ENCODE measurements at regions not wholly inside any gene's neighbourhood (a gene's known extent, or its start where the extent isn't known, plus 50 kb on each side); places are given as distances from the start of the nearest gene placed in this dataset.

GRCh38 chr11:95346265-95346664 lies 115.3 kb upstream of the SESN3 start:
- CTCF ChIA-PET, result no interaction called here
- Histone ChIP-seq H3K23ac (ENCODE audit: low read depth, low read length) (no peak overlapping the region), H3K56ac (ENCODE audit: extremely low read depth, insufficient read depth, low read length) (no peak overlapping the region), H3K79me1 (ENCODE audit: low read depth in 1 of 2, low read length in 2 of 2) (no peaks in the 10 kb centered on the region), H2BK120ac (ENCODE audit: low read depth, low read length) (no peak overlapping the region), H3K27me3 (ENCODE audit: control insufficient read depth, insufficient read depth, low read length) (no peaks in the 10 kb centered on the region; the same call in 1 of the 2 replicates), H4K20me1 (ENCODE audit: insufficient read depth, low read length) (no peaks in the 10 kb centered on the region), H3K27ac (ENCODE audit: insufficient read depth, low read length) (no peak overlapping the region), H3K4ac (ENCODE audit: low read depth, low read length) (no peak overlapping the region), H3K4me2 (ENCODE audit: low read depth, low read length) (no peak overlapping the region), H2AK5ac (ENCODE audit: low read depth, low read length) (no peak overlapping the region), H3K18ac (ENCODE audit: low read depth, low read length) (no peak overlapping the region), H3K9me3 (ENCODE audit: control insufficient read depth, insufficient read depth, low read length) (no peaks in the 10 kb centered on the region), H3K14ac (replicated peaks; ENCODE audit: low read depth, low read length) (no peak overlapping the region), H3K9me1 (ENCODE audit: insufficient read depth, low read length) (no peaks in the 10 kb centered on the region), H4K91ac (ENCODE audit: insufficient read depth, low read depth, low read length) (no peak overlapping the region), H3K9ac (ENCODE audit: low read depth, low read length) (no peak overlapping the region), H3K36me3 (ENCODE audit: control insufficient read depth, insufficient read depth, low read length) (no peaks in the 10 kb centered on the region), H2BK20ac (ENCODE audit: low read depth, low read length) (no peak overlapping the region), H3K4me3 (ENCODE audit: insufficient read depth, low read depth, low read length) (no peak overlapping the region), H4K5ac (ENCODE audit: low read depth, low read length) (no peak overlapping the region), H3K4me1 (ENCODE audit: control insufficient read depth, insufficient read depth, low read length) (no peaks in the 10 kb centered on the region), H4K8ac (ENCODE audit: low read depth in 2 of 2, low read length in 2 of 2) (no peak overlapping the region), H2AK9ac (replicated peaks; ENCODE audit: low read depth, low read length, poor library complexity) (no peak overlapping the region), H2BK15ac (ENCODE audit: low read depth, low read length) (no peak overlapping the region), H2AFZ (replicated peaks; ENCODE audit: low read length, poor library complexity) (no peak overlapping the region), H2BK5ac (ENCODE audit: low read depth, low read length, poor library complexity, severe bottlenecking) (no peak overlapping the region)
- in situ Hi-C loops (cut with MboI; ENCODE audit: low sequenced_read_pairs) (no loop called here), intact Hi-C loops (cut with micrococcal nuclease) (no loop called here), dilution Hi-C loops (cut with HindIII; ENCODE audit: low sequenced_read_pairs, unreplicated experiment) (no loop called here)
- WGBS, 2 experiments (ENCODE audit: extremely low coverage in 2 of 2, insufficient read length in 1 of 2), result 100% methylated on average over 1 of the region's 1 CpG; no CpG with 5 or more reads in 1 of the 2 experiments
- POLR2A ChIA-PET (ENCODE audit: unreplicated experiment), result no interaction called here
- ATAC-seq (ENCODE audit: low read depth) (no peak), DNase-seq (no peak)
- BruUV-seq (replicated peaks), result no TSS peak
- TF ChIP-seq USF2 (IDR thresholded peaks at IDR 0.05; ENCODE audit: low read depth, low read length) (no peak), ELK1 (IDR thresholded peaks at IDR 0.05; ENCODE audit: borderline replicate concordance, low read depth, low read length) (no peak), CEBPB (IDR thresholded peaks at IDR 0.05; ENCODE audit: low read depth, low read length) (no peak), POLR2A (IDR thresholded peaks at IDR 0.05; ENCODE audit: low read depth, low read length) (no peak), RFX5 (IDR thresholded peaks at IDR 0.05; ENCODE audit: low read depth, low read length) (no peak), NFE2L2 (IDR thresholded peaks at IDR 0.05; ENCODE audit: low read depth, low read length) (no peak), MAFK (IDR thresholded peaks at IDR 0.05; ENCODE audit: low read depth, low read length) (no peak), CHD1 (IDR thresholded peaks at IDR 0.05; ENCODE audit: low read depth, low read length) (no peak), FOS (IDR thresholded peaks at IDR 0.05; ENCODE audit: low read depth, low read length) (no peak), RAD21 (IDR thresholded peaks at IDR 0.05; ENCODE audit: low read length) (no peak), RCOR1 (IDR thresholded peaks at IDR 0.05; ENCODE audit: insufficient replicate concordance, low read length) (no peak), MXI1 (IDR thresholded peaks at IDR 0.05; ENCODE audit: borderline replicate concordance, low read depth, low read length) (no peak), CTCF (conservative IDR thresholded peaks at IDR 0.05; ENCODE audit: low read depth, low read length) (no peak), SMC3 (IDR thresholded peaks at IDR 0.05; ENCODE audit: low read depth, low read length) (no peak)

Data from IMR-90 (cell line).